ENCODE measurements at regions not wholly inside any gene's neighbourhood (a gene's known extent, or its start where the extent isn't known, plus 50 kb on each side); places are given as distances from the start of the nearest gene placed in this dataset.

DNA sequence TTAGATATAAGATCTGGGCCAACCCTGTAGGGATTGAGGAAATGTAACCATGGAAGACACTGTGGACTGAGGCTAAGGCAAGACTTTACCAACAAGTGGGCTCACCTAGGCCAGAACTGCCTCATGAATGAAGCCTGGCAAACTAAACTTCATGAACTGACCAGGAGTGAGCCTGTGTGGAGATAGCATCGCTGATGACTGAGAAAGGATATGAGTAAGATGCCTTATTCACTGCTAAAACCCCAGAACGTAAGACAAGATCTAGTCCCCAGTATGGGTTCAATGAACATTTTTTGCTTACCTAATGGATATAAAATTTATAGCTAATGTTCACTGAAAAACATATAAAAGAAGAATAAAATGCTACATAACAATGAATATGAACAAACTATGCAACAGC lies 399.8 kb downstream of the SATB2 start:
- H3K4me2 ChIP-seq, result no peak overlapping the region
- H3K4me1 ChIP-seq (ENCODE audit: control insufficient read depth in 1 of 2, insufficient read depth in 2 of 2, low read depth in 1 of 2, low read length in 1 of 2), result no peaks in the 10 kb centered on the region
- H3K9me3 ChIP-seq, result no peaks in the 10 kb centered on the region
- H3K27ac ChIP-seq (ENCODE audit: low read depth in 2 of 2, low read length in 1 of 2), result no peak overlapping the region
- no peaks in the 10 kb centered on the region for H3K79me2 ChIP-seq (ENCODE audit: insufficient read depth)
- no peak overlapping the region for H3K4me3 ChIP-seq (ENCODE audit: low read depth in 2 of 2, low read length in 1 of 2)
- DNase-seq, result no peak
- H3K9ac ChIP-seq, result no peak overlapping the region
- H3K9me2 ChIP-seq, result no peaks in the 10 kb centered on the region; the same call in 1 of the 2 replicates
- H4K20me1 ChIP-seq (ENCODE audit: insufficient read depth), result no peaks in the 10 kb centered on the region
- CTCF ChIA-PET, result no interaction called here
- TF ChIP-seq FOXM1 (IDR thresholded peaks at IDR 0.05; ENCODE audit: low read depth) (no peak), POLR2AphosphoS5 (IDR thresholded peaks at IDR 0.05; ENCODE audit: low read depth, low read length) (no peak), JUND (IDR thresholded peaks at IDR 0.05) (no peak), ELF1 (IDR thresholded peaks at IDR 0.05) (no peak)
- TF ChIP-seq, protein P1, sequence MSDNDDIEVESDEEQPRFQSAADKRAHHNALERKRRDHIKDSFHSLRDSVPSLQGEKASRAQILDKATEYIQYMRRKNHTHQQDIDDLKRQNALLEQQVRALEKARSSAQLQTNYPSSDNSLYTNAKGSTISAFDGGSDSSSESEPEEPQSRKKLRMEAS (IDR thresholded peaks at IDR 0.05; ENCODE audit: low read depth), result no peak
- POLR2A ChIA-PET, result no interaction called here
- no peak overlapping the region for H2AFZ ChIP-seq (ENCODE audit: low read depth)
- H3K36me3 ChIP-seq (replicated peaks in 1 of 2; ENCODE audit: control insufficient read depth in 1 of 2, insufficient read depth in 2 of 2, low read length in 1 of 2), result no peaks in the 10 kb centered on the region
- no peaks in the 10 kb centered on the region for H3F3A ChIP-seq (replicated peaks; ENCODE audit: insufficient read depth)
- H3K27me3 ChIP-seq (ENCODE audit: insufficient read depth), result no peaks in the 10 kb centered on the region
- 4% methylated on average over 2 of the region's 2 CpGs for WGBS (ENCODE audit: low lambda C conversion rate)

DNA sequence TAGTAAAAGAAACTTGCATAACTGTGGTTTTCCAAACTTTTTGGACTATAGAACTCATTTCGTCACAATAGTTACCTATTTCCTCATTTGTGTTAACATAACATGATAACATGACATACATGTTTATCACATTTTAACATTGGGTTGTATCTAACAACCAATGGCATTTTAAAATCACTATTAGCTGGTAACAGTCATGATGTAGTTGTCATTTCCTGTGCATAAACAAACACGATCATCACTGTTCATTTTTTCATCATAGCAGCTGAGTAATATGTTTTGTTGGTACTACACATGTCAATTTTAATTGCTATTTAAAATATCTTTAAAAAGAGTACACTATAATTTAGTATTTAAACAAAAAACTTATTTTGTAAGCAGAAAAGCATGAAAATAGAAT lies 402.4 kb downstream of the SATB2 start:
- CTCF ChIA-PET, result no interaction called here
- Histone ChIP-seq H4K20me1 (ENCODE audit: insufficient read depth) (no peaks in the 10 kb centered on the region), H2AFZ (ENCODE audit: low read depth) (no peak overlapping the region), H3K4me3 (ENCODE audit: low read depth in 2 of 2, low read length in 1 of 2) (no peak overlapping the region), H3K9me3 (no peaks in the 10 kb centered on the region), H3K27me3 (ENCODE audit: insufficient read depth) (no peaks in the 10 kb centered on the region), H3K4me2 (no peak overlapping the region), H3K27ac (ENCODE audit: low read depth in 2 of 2, low read length in 1 of 2) (no peak overlapping the region), H3K36me3 (replicated peaks in 1 of 2; ENCODE audit: control insufficient read depth in 1 of 2, insufficient read depth in 2 of 2, low read length in 1 of 2) (no peaks in the 10 kb centered on the region), H3K4me1 (ENCODE audit: control insufficient read depth in 1 of 2, insufficient read depth in 2 of 2, low read depth in 1 of 2, low read length in 1 of 2) (no peaks in the 10 kb centered on the region), H3K79me2 (ENCODE audit: insufficient read depth) (no peaks in the 10 kb centered on the region), H3K9me2 (no peaks in the 10 kb centered on the region; the same call in 1 of the 2 replicates), H3K9ac (no peak overlapping the region), H3F3A (replicated peaks; ENCODE audit: insufficient read depth) (no peaks in the 10 kb centered on the region)
- DNase-seq, result no peak
- 5% methylated on average over 2 of the region's 2 CpGs for WGBS (ENCODE audit: low lambda C conversion rate)
- TF ChIP-seq SIN3A (IDR thresholded peaks at IDR 0.05; ENCODE audit: borderline replicate concordance, low read depth, low read length) (no peak), RCOR1 (IDR thresholded peaks at IDR 0.05; ENCODE audit: low read length) (no peak)
- TF ChIP-seq, protein P2, sequence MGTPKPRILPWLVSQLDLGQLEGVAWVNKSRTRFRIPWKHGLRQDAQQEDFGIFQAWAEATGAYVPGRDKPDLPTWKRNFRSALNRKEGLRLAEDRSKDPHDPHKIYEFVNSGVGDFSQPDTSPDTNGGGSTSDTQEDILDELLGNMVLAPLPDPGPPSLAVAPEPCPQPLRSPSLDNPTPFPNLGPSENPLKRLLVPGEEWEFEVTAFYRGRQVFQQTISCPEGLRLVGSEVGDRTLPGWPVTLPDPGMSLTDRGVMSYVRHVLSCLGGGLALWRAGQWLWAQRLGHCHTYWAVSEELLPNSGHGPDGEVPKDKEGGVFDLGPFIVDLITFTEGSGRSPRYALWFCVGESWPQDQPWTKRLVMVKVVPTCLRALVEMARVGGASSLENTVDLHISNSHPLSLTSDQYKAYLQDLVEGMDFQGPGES (IDR thresholded peaks at IDR 0.05; ENCODE audit: low read depth, low read length), result no peak
- TF ChIP-seq, protein P1 (IDR thresholded peaks at IDR 0.05; ENCODE audit: low read depth), result no peak
- POLR2A ChIA-PET, result no interaction called here

DNA sequence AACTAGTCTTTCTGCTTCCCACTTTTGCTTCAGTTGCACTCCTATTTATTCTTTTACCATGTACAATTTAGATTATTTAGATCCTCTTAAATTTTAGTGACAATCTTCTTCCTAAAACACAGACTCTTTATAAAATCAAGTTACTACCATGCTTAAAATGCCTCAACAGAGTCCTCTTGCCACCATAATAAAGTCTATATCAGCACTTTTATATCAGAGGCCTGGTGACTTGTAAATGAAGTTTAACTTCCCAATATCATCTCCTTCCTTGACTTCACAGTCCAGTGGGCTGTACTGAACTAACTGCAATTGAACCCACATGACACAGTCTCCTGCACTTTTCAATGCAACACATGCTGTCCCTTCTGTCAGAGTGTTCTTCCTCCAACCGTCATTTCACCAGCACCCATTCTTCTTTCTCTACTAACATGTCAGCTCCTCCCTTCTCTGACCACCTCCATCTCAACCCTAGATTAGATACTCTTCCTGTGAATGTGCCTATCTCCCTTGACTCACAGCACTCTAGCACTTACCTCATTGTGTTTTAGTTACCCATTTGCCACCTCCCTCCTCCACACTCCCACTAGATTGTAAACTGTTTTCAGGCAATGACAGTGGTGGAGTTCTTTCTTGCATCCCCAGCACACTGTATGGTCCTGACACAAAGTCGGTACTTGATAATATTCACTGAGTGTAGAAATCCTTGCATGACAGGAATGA lies 414.9 kb downstream of the SATB2 start:
- H2AFZ ChIP-seq (ENCODE audit: low read depth), result no peak overlapping the region
- H3K4me2 ChIP-seq, result no peak overlapping the region
- no peak overlapping the region for H3K9ac ChIP-seq
- H3K36me3 ChIP-seq (replicated peaks in 1 of 2; ENCODE audit: control insufficient read depth in 1 of 2, insufficient read depth in 2 of 2, low read length in 1 of 2), result no peaks in the 10 kb centered on the region
- ChIA-PET CTCF (no interaction called here), POLR2A (no interaction called here)
- H3K9me2 ChIP-seq, result no peaks in the 10 kb centered on the region
- H3K4me1 ChIP-seq (ENCODE audit: control insufficient read depth in 1 of 2, insufficient read depth in 2 of 2, low read depth in 1 of 2, low read length in 1 of 2), result no peaks in the 10 kb centered on the region
- no peaks in the 10 kb centered on the region for H3F3A ChIP-seq (replicated peaks; ENCODE audit: insufficient read depth)
- no peak for DNase-seq
- H3K27ac ChIP-seq (ENCODE audit: low read depth in 2 of 2, low read length in 1 of 2), result no peak overlapping the region
- WGBS (ENCODE audit: low lambda C conversion rate), result 30% methylated on average over 2 of the region's 2 CpGs
- H3K79me2 ChIP-seq (ENCODE audit: insufficient read depth), result no peaks in the 10 kb centered on the region
- H3K27me3 ChIP-seq (ENCODE audit: insufficient read depth), result no peaks in the 10 kb centered on the region
- H4K20me1 ChIP-seq (ENCODE audit: insufficient read depth), result no peaks in the 10 kb centered on the region
- H3K4me3 ChIP-seq (ENCODE audit: low read depth in 2 of 2, low read length in 1 of 2), result no peak overlapping the region
- no peaks in the 10 kb centered on the region for H3K9me3 ChIP-seq
- TF ChIP-seq TCF12 (IDR thresholded peaks at IDR 0.05) (no peak), NFIC (IDR thresholded peaks at IDR 0.05; ENCODE audit: borderline replicate concordance) (no peak), TEAD4 (IDR thresholded peaks at IDR 0.05; ENCODE audit: borderline replicate concordance, insufficient read depth) (no peak), JUND (IDR thresholded peaks at IDR 0.05) (no peak), GATA2 (CRISPR knock-in tag; IDR thresholded peaks at IDR 0.05) (no peak), SMC3 (IDR thresholded peaks at IDR 0.05; ENCODE audit: low read depth, low read length) (no peak), CHD2 (IDR thresholded peaks at IDR 0.05; ENCODE audit: low read length, partially characterized antibody) (no peak), FOXM1 (IDR thresholded peaks at IDR 0.05; ENCODE audit: low read depth) (no peak)
- TF ChIP-seq, protein P3, sequence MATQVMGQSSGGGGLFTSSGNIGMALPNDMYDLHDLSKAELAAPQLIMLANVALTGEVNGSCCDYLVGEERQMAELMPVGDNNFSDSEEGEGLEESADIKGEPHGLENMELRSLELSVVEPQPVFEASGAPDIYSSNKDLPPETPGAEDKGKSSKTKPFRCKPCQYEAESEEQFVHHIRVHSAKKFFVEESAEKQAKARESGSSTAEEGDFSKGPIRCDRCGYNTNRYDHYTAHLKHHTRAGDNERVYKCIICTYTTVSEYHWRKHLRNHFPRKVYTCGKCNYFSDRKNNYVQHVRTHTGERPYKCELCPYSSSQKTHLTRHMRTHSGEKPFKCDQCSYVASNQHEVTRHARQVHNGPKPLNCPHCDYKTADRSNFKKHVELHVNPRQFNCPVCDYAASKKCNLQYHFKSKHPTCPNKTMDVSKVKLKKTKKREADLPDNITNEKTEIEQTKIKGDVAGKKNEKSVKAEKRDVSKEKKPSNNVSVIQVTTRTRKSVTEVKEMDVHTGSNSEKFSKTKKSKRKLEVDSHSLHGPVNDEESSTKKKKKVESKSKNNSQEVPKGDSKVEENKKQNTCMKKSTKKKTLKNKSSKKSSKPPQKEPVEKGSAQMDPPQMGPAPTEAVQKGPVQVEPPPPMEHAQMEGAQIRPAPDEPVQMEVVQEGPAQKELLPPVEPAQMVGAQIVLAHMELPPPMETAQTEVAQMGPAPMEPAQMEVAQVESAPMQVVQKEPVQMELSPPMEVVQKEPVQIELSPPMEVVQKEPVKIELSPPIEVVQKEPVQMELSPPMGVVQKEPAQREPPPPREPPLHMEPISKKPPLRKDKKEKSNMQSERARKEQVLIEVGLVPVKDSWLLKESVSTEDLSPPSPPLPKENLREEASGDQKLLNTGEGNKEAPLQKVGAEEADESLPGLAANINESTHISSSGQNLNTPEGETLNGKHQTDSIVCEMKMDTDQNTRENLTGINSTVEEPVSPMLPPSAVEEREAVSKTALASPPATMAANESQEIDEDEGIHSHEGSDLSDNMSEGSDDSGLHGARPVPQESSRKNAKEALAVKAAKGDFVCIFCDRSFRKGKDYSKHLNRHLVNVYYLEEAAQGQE (IDR thresholded peaks at IDR 0.05; ENCODE audit: low read depth, low read length), result no peak
- TF ChIP-seq, protein P4, sequence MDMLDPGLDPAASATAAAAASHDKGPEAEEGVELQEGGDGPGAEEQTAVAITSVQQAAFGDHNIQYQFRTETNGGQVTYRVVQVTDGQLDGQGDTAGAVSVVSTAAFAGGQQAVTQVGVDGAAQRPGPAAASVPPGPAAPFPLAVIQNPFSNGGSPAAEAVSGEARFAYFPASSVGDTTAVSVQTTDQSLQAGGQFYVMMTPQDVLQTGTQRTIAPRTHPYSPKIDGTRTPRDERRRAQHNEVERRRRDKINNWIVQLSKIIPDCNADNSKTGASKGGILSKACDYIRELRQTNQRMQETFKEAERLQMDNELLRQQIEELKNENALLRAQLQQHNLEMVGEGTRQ (IDR thresholded peaks at IDR 0.05; ENCODE audit: borderline replicate concordance, low read depth, low read length), result no peak
